Pancreas (tissue), 10 donors: ENCODE measurements at regions not wholly inside any gene's neighbourhood (a gene's known extent, or its start where the extent isn't known, plus 50 kb on each side); places are given as distances from the start of the nearest gene placed in this dataset.
A peak's percentile ranks its signal among the peaks of the same experiment; 100 is the strongest.

Experiments used
- ATAC-seq, 4 donors: fragments of 200-7000 bp; cut with Tn5 transposase; one replicate each; pipeline versions ENCODE4 v1.8.0 to v1.9.1; 2020; ENCODE audit warnings: mild to moderate bottlenecking in 4 of 4, moderate library complexity in 4 of 4
- DNase-seq, 6 donors: peaks; one replicate each; pipeline ENCODE4 v3.0.0-alpha.2; 2020
- FAIRE-seq: peaks from 2 replicates; lab custom pipeline; 2012; peaks lifted over from hg19 to GRCh38; lab: Jason Lieb, UNC
- H3K27ac ChIP-seq, 4 donors: fragments of 200-600 bp; sonication (generic); 1 replicate in 3 of 4; 2 replicates in 1 of 4; pipeline versions ENCODE4 v1.5.0 to v1.8.0; 2020
- H3K27me3 ChIP-seq, 4 donors: fragments of 200-600 bp; one replicate each; pipeline ENCODE4 v1.8.0; 2021
- H3K36me3 ChIP-seq, 3 donors: fragments of 200-600 bp; sonication (generic) in 1 of 3; one replicate each; pipeline versions ENCODE4 v1.5.0 to v1.8.0; 2020 to 2021
- H3K4me1 ChIP-seq, 3 donors: fragments of 200-600 bp; one replicate each; pipeline ENCODE4 v1.8.0; 2021
- H3K4me3 ChIP-seq, 4 donors: fragments of 200-600 bp; sonication (generic) in 2 of 4; one replicate each; pipeline versions ENCODE4 v1.5.0 to v1.8.0; 2020 to 2021
- H3K9me3 ChIP-seq, 4 donors: fragments of 200-600 bp; one replicate each; pipeline ENCODE4 v1.8.0; 2021
- CTCF ChIP-seq, 4 donors: fragments of 200-600 bp; sonication (generic) in 3 of 4; IDR thresholded peaks; one replicate each; pipeline versions ENCODE4 v1.5.0 to v1.8.0; 2021; ENCODE audit warnings: antibody characterized with exemption in 4 of 4
- WGBS, 2 donors: extraction: QIAGEN DNeasy Blood & Tissue Kit; methylation state at CpG; one replicate each; pipeline ENCODE4 v1.1.7; 2013; 5-methylcytosine and 5-hydroxymethylcytosine counted together
- intact Hi-C, 3 donors: fragments of 100-400 bp; cut with DNase I; formaldehyde crosslinking; loops; one replicate each; pipeline versions ENCODE4 v1.11.1 to v1.14.2; 2022
- donor health status: healthy with polysubstance abuse.
- donor health status: DM: no; HTN: no; CAD: no; lungs with moderate emphysema.
- donor health status: DM: no; HTN: no; CAD: no.
- donor health status: control.
- donor health status: control.
- donor health status: Bipolar disorder and iron deficiency.
- donor health status: DM: yes; HTN: yes; CAD: no.
- donor health status: DM: no; HTN: no; CAD: no.
- donor health status: DM: no; HTN: no; CAD: no.
- donor health status: DM: yes; HTN: yes; CAD: no.

DNA sequence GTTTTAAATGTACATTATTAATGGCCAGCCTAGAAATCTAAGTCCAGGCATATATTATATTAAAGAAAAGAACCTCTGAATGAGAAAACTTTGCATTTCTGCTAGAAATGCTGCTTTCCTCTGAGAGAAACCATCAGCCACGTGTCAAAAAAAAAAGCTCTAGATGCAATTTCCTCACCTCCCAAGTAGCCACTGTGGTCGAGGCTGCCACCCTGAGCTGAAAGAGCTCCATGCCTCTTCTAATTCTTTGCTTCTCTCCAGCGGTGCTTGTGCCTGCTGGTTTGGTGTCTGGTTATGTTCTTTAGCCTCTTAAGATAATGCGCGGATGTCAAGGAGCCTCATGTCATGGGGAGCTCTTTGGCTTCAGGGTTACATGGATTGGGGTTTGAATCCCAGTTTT is 316.0 kb downstream of the TFAP2C start:
- H3K4me3 ChIP-seq, result no peak overlapping the region
- intact Hi-C loops, result no loop called here
- no peak overlapping the region for H3K27ac ChIP-seq
- ATAC-seq, result peak in 3 of 4 donors; percentile 60 to 81 (median 74)
- H3K36me3 ChIP-seq, result no peaks in the 10 kb centered on the region
- peak in 2 of 6 donors; percentile 9 to 37 for DNase-seq
- TF ChIP-seq CTCF (IDR thresholded peaks at IDR 0.05), result no peak
- no peak for FAIRE-seq
- no peaks in the 10 kb centered on the region for H3K9me3 ChIP-seq
- no peaks in the 10 kb centered on the region for H3K4me1 ChIP-seq
- 34 to 46% methylated on average over 5 of the region's 5 CpGs for WGBS, 2 donors
- peaks cover 0 to 4% (median 0%) of the 10 kb centered on the region in 4 donors for H3K27me3 ChIP-seq

GRCh38 chr20:56945901-56946300 is 316.8 kb downstream of the TFAP2C start:
- FAIRE-seq (no peak), DNase-seq (no peak), ATAC-seq (no peak)
- no peaks in the 10 kb centered on the region for H3K9me3 ChIP-seq
- H3K27me3 ChIP-seq, result peaks cover 0 to 5% (median 0%) of the 10 kb centered on the region in 4 donors
- TF ChIP-seq CTCF (IDR thresholded peaks at IDR 0.05), result no peak
- H3K4me1 ChIP-seq, result no peaks in the 10 kb centered on the region
- no peak overlapping the region for H3K4me3 ChIP-seq
- no peaks in the 10 kb centered on the region for H3K36me3 ChIP-seq
- intact Hi-C loops, result no loop called here
- H3K27ac ChIP-seq, result no peak overlapping the region
- 45 to 78% methylated on average over 5 of the region's 5 CpGs for WGBS, 2 donors

GRCh38 chr20:56949318-56949717 is 317.1 kb downstream of the BMP7 start:
- TF ChIP-seq CTCF (IDR thresholded peaks at IDR 0.05), result no peak
- 57 to 61% methylated on average over 6 of the region's 6 CpGs for whole genome bisulfite sequencing, 2 donors
- intact Hi-C loops, result no loop called here
- Histone ChIP-seq H3K4me3 (no peak overlapping the region), H3K27me3 (peaks cover 0 to 5% (median 0%) of the 10 kb centered on the region in 4 donors), H3K36me3 (no peaks in the 10 kb centered on the region), H3K27ac (no peak overlapping the region), H3K4me1 (no peaks in the 10 kb centered on the region), H3K9me3 (no peaks in the 10 kb centered on the region)
- ATAC-seq (no peak), DNase-seq (no peak), FAIRE-seq (no peak)

DNA sequence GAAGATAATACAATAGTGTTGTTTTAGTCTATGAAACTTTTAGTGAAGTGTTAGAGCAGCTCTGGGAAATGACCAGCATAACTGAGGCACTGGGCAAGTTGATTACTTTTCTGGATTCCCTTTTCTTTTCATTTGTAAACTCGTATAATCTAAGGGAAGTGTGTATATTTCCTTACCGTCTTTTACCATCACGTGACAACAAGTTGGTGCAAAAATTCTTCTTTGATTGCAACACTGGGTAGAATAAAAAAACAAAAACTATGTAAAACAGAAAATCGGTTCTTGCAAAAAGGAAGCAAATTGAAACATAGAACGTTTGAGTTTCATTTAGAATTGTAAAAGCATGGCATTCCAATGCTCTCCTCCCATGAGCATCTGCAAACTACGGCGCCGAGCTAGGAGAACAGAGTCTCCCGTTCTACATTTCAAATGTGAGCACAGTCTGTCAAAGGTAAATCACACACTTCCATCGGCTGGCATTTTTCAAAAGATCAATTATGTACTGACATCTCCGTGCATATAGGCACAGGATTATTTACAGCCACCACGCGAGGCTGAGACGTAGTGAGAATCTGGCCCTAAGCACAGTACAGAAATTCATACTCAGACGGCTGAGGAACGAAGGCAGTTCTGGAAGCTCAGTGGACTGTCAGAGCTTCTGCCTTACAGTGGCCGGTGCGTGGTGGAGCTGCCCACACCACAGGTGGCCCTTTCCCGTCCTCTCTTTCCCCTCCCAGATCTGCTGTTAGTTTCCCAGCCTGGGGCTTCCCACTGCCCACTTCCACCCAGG is 314.0 kb downstream of the BMP7 start:
- no peaks in the 10 kb centered on the region for H3K4me1 ChIP-seq
- FAIRE-seq, result no peak

More for the DNA sequence above, 314.0 kb downstream of the BMP7 start:
- ATAC-seq, result no peak
- TF ChIP-seq CTCF (IDR thresholded peaks at IDR 0.05), result no peak
- no peak for DNase-seq
- Histone ChIP-seq H3K9me3 (no peaks in the 10 kb centered on the region), H3K27ac (no peak overlapping the region), H3K36me3 (no peaks in the 10 kb centered on the region), H3K27me3 (peaks cover 0 to 6% (median 1%) of the 10 kb centered on the region in 4 donors), H3K4me3 (no peak overlapping the region)
- WGBS, 2 donors, result 32 to 36% methylated on average over 19 of the region's 19 CpGs
- intact Hi-C loops, result no loop called here
